ENCODE measurements at regions not wholly inside any gene's neighbourhood (a gene's known extent, or its start where the extent isn't known, plus 50 kb on each side); places are given as distances from the start of the nearest gene placed in this dataset.

DNA sequence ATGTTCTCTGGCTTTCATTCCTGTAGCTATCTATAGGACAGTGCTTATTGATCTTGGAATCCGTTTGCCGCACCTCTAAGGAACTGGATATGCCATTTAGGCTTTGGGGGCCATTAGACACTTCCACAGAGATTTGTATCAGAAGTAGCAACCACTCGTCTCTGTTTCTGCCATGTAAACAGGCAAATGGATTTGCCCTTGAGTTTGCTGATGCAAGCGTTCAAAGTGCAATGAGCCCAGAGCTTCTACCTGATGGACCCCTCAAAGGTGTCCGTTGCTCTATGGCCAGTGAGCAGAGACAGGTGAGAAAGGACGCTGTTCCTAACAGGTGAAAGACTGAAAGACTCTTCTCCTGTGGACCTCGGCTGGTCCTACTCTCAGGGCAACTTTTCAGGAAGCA, 302.9 kb downstream of the ZNF536 start:
- TF ChIP-seq, protein P1, sequence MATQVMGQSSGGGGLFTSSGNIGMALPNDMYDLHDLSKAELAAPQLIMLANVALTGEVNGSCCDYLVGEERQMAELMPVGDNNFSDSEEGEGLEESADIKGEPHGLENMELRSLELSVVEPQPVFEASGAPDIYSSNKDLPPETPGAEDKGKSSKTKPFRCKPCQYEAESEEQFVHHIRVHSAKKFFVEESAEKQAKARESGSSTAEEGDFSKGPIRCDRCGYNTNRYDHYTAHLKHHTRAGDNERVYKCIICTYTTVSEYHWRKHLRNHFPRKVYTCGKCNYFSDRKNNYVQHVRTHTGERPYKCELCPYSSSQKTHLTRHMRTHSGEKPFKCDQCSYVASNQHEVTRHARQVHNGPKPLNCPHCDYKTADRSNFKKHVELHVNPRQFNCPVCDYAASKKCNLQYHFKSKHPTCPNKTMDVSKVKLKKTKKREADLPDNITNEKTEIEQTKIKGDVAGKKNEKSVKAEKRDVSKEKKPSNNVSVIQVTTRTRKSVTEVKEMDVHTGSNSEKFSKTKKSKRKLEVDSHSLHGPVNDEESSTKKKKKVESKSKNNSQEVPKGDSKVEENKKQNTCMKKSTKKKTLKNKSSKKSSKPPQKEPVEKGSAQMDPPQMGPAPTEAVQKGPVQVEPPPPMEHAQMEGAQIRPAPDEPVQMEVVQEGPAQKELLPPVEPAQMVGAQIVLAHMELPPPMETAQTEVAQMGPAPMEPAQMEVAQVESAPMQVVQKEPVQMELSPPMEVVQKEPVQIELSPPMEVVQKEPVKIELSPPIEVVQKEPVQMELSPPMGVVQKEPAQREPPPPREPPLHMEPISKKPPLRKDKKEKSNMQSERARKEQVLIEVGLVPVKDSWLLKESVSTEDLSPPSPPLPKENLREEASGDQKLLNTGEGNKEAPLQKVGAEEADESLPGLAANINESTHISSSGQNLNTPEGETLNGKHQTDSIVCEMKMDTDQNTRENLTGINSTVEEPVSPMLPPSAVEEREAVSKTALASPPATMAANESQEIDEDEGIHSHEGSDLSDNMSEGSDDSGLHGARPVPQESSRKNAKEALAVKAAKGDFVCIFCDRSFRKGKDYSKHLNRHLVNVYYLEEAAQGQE (IDR thresholded peaks at IDR 0.05; ENCODE audit: insufficient replicate concordance, low read depth) = no peak
- TF ChIP-seq, protein P2, sequence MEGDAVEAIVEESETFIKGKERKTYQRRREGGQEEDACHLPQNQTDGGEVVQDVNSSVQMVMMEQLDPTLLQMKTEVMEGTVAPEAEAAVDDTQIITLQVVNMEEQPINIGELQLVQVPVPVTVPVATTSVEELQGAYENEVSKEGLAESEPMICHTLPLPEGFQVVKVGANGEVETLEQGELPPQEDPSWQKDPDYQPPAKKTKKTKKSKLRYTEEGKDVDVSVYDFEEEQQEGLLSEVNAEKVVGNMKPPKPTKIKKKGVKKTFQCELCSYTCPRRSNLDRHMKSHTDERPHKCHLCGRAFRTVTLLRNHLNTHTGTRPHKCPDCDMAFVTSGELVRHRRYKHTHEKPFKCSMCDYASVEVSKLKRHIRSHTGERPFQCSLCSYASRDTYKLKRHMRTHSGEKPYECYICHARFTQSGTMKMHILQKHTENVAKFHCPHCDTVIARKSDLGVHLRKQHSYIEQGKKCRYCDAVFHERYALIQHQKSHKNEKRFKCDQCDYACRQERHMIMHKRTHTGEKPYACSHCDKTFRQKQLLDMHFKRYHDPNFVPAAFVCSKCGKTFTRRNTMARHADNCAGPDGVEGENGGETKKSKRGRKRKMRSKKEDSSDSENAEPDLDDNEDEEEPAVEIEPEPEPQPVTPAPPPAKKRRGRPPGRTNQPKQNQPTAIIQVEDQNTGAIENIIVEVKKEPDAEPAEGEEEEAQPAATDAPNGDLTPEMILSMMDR (IDR thresholded peaks at IDR 0.05; ENCODE audit: insufficient read depth, low read length) = no peak
- TF ChIP-seq GABPA (IDR thresholded peaks at IDR 0.05; ENCODE audit: low read depth) (no peak), POLR2AphosphoS5 (IDR thresholded peaks at IDR 0.05; ENCODE audit: low read depth) (no peak)
